ENCODE measurements at regions not wholly inside any gene's neighbourhood (a gene's known extent, or its start where the extent isn't known, plus 50 kb on each side); places are given as distances from the start of the nearest gene placed in this dataset.
"Not testable (repeated sequence)": the region's sequence is repeated elsewhere in the genome, so short reads cannot be mapped to it uniquely, and the experiment has no call there.

DNA sequence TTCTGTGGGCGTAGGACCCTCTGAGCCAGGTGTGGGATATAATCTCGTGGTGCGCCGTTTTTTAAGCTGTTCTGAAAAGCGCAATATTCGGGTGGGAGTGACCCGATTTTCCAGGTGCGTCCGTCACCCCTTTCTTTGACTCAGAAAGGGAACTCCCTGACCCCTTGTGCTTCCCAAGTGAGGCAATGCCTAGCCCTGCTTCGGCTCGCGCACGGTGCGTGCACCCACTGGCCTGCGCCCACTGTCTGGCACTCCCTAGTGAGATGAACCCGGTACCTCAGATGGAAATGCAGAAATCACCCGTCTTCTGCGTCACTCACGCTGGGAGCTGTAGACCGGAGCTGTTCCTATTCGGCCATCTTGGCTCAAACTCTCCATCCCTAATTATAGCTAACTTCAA, 82.9 kb downstream of the GASK1B start:
- TF ChIP-seq, protein P1, sequence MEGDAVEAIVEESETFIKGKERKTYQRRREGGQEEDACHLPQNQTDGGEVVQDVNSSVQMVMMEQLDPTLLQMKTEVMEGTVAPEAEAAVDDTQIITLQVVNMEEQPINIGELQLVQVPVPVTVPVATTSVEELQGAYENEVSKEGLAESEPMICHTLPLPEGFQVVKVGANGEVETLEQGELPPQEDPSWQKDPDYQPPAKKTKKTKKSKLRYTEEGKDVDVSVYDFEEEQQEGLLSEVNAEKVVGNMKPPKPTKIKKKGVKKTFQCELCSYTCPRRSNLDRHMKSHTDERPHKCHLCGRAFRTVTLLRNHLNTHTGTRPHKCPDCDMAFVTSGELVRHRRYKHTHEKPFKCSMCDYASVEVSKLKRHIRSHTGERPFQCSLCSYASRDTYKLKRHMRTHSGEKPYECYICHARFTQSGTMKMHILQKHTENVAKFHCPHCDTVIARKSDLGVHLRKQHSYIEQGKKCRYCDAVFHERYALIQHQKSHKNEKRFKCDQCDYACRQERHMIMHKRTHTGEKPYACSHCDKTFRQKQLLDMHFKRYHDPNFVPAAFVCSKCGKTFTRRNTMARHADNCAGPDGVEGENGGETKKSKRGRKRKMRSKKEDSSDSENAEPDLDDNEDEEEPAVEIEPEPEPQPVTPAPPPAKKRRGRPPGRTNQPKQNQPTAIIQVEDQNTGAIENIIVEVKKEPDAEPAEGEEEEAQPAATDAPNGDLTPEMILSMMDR (IDR thresholded peaks at IDR 0.05; ENCODE audit: low read depth, low read length, poor library complexity, severe bottlenecking) = not testable (repeated sequence)
- TF ChIP-seq EZH2phosphoT487 (IDR thresholded peaks at IDR 0.05; ENCODE audit: borderline replicate concordance, low read length) = not testable (repeated sequence)

Measured in DOHH2 (cell line).